ENCODE measurements at regions not wholly inside any gene's neighbourhood (a gene's known extent, or its start where the extent isn't known, plus 50 kb on each side); places are given as distances from the start of the nearest gene placed in this dataset.

DNA sequence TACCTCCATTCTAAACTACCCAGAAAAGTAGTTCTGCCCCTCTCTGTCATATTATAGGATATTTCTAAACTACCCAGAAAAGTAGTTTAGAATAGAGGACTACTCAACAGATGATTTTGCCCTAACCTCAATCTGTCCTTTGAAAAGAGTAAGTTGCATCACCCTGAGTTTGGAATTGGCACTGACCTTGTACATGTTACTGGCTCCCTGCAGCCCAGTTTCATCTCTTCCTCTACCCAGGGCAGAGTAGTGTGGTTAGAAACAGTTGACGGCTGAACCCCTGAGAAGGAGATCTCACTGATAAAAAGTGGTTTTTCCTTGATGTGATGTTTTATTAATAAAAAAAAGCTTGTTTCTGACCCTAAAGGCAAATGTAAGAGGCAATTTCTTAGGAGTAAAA, 340.5 kb upstream of the NECTIN3 start:
- no peak for DNase-seq

DNA sequence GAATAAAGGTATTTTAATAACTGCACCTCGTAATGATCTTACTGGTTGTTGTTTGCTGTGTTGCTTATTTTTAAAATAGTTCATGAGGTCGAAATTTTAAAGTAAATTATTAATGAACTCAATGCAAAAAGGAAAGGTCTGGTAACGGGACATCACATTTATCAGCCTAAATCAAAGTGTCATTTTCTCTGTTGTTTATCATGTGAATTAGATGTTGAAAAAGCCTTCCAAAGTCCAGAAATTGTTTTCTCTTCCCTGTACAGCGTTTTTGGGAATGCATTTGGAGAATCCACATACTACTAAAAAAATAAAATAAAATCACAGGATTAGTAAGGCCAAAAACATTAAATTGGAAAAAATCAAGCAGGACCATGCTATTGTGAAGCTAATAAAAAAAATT, 339.2 kb upstream of the NECTIN3 start:
- no peak for DNase-seq

DNA sequence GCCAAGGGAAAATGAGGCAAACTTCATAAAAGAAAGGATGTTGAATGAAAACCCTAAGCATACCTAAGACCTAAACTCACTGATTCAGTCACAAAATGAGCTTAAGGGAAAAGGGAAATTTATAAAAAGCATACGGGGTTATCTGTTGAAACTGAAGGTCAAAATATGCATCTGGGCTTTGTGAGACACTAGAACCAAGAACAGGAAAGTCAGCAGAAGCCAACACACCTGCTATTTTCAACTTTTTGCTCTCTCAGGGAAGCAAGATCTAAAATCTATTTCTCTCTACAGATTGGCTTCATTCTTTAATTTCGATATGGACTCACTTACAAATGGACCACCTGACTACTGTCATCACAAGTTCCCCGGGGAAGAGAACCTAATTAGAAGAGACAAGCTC, 338.6 kb upstream of the NECTIN3 start:
- no peak for DNase-seq

DNA sequence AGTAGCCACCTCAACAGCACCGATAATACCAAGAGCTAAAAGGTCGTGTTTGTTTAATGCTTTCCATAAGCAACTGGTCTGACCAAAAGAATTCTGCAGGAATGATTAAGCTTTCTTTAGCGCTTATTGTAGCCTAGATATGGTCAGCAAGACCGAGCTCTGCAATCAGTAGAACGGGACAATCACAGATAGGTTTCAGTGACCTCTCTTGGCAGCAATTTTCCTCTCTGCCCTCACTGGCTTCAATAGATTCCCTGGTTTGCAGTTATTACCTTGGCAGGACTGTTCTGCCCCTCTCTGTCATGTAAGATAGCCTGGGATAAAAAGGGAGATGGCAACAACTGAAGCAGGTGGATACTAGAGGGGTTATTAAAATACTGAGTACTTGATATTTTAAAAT, 337.1 kb upstream of the NECTIN3 start:
- no peak for DNase-seq

DNA sequence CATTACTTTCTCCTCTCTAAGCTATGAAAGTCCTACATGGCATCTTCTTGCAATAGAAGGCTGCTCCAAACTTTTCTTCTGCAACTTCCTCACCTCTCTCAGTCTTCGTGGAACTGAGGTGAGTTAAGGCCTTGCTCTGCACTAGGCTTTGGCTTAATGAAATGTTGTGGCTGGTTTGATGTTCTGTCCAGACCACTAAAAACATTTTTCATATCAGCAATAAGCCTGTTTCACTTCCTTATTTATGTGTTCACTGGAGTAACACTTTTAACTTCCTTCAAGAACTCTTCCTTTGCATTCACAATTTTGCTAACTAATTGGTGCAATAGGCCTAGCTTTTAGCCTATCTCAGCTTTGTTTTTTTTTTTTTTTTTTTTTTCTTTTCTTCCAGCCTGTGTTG, 335.3 kb upstream of the NECTIN3 start:
- no peak for DNase-seq

DNA sequence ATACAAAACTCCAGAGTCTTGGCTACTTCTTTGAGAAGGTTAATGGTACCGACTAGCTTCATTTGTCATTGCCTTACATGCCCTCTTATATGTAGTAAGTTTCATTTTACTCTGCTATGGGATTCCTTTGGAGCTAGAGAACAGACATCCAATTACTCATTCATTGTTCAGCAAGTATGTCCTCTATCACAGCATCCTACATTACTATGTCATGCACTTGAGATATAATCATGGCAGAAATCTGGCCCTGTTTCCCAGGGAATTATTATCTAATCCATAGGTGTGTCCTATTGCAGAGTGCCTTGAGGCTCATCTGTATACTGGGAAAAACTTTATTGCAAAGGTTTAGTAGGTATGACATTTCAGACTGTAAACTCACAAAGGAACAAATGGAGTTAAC, 333.1 kb upstream of the NECTIN3 start:
- DNase-seq, result no peak

DNA sequence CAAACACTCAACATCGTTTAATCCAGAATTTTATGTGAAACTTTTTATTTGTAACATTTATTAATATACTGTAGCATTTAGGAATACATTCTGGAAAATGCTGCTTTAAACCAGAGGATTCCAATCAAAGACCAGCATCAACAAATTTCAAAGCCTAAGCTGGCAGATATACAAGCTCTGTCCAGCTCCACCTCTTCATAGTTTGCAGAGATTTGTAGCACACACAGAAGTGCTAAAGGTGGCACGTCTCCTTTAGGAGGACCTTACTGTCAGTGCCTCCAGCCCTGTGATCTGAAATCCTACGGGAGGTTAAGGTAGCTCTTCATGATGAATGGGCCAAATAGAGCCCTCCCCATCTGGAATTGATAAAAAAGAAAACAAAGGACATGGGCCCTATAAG, 329.7 kb upstream of the NECTIN3 start:
- no peak for DNase-seq

DNA sequence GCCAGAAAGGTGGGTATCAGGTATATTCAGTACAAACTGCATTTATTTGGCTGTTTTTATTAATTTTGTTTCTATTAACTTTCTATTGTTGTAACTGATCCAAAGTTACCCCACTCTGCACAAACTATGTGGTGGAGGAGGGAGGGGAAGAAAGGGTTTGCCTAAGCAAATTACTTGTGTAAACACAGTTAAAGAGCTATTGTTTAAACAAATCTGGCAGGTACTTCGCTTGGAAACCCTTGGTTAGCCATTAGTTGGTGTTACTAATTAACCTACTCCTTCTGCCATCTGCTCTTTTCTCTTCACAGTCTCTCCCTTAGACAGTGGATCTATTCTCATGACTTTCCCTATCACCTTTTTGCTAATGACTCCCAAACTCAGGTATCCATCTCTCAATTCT, 328.4 kb upstream of the NECTIN3 start:
- no peak for DNase-seq

DNA sequence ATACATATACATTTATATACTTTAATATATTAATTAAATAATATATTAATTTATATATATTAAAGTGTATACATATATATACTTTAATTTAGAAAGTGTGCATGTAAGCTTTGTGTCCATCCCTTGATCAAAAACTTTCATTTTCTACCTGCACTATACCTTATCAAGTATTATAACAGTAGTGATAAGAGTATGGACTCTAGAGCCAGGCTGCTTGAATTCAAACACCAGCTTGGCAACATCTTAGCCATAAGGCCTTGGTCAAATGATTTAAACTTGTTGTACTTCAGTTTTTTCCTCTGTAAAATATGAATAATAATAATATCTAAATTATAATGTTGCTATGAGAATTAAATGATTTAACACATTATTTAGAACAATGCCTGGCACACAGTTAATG, 327.6 kb upstream of the NECTIN3 start:
- DNase-seq, result no peak

DNA sequence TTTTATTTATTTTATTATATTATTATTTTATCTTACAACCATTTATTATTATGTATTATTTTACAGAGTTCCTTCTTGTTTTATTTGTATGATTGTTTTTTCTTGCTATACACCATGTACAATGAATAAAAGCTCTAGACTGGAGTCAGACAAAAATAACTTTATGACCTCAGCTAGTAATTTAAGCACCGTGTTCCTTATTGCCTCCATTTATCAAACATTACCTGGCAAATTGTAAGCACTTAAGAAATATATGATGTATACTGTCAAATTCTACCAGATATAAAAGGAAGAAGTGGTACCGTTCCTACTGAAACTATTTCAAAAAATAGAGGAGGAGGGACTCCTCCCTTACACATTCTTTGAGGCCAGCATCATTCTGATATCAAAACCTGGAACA, 326.9 kb upstream of the NECTIN3 start:
- DNase-seq, result no peak

DNA sequence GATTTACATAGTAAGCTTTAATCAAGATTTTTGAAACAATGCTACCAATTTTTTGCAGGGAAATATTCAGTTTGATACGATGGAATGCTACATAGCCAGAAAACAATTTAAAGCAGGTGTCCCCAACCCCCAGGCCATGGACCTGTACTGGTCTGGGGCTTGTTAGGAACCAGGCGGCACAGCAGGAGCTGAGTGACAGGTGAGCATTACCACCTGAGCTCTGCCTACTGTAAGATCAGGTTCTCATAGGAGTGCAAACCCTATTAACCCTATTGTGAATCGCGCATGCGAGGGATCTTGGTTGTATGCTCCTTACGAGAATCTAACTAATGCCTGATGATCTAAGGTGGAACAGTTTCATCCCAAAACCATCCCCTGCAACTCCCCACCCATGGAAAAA, 322.6 kb upstream of the NECTIN3 start:
- no peak for DNase-seq

DNA sequence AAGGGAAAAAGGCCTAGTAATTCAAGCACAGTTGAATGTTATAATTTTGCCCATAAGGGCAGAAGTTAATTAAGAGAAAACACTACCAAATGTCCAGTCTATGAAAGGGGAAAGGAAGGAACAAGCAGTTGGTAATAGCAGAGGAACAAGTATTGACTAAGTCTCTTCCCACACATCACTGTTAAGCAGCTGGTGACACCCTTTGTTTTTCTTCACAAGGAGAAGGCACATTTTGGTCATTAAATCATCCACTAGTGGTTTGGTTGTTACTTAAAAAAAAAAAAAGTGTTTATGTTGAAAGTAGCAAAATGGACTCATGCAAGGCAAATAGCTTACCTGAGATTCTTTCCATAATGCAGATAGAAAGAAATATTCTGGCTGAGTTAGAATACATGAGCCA, 321.4 kb upstream of the NECTIN3 start:
- DNase-seq, result no peak

DNA sequence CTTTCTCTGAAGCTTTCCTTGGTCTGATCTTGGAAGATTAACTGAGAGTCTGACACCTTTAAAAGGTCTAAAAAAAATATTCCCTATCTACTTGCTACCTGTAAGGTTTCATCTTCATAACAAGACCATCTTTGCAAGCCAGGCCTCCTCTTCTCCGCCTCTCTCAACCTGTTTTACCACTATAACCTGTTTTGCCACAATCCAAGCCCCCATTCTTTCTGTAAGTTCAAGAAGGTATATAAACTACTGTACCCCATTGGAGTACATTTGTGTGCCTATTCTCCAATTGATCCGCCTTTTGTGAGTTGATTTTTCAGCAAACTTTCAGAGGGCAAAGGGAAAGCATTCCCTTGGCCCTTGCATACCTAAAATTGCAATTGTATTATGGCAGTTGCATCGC, 319.3 kb upstream of the NECTIN3 start:
- DNase-seq, result no peak

DNA sequence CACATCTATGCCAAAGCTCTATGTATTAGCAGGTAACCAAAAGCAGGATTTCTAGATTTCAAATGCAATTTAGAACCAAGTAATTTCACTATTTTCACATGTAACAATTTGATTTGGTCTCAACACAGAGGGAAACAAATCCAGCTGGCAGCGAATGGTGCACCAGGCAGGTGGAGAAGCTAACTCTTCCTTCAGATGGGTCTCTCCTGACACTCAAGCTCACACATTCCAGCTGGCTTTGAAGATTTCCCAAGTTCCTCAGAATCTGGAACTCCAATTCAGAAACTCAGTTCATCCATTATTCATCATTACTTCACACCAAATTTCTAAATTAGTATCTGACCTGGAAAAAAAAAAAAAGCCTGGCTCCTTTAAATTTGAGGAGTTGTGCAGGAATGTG, 318.1 kb upstream of the NECTIN3 start:
- no peak for DNase-seq

DNA sequence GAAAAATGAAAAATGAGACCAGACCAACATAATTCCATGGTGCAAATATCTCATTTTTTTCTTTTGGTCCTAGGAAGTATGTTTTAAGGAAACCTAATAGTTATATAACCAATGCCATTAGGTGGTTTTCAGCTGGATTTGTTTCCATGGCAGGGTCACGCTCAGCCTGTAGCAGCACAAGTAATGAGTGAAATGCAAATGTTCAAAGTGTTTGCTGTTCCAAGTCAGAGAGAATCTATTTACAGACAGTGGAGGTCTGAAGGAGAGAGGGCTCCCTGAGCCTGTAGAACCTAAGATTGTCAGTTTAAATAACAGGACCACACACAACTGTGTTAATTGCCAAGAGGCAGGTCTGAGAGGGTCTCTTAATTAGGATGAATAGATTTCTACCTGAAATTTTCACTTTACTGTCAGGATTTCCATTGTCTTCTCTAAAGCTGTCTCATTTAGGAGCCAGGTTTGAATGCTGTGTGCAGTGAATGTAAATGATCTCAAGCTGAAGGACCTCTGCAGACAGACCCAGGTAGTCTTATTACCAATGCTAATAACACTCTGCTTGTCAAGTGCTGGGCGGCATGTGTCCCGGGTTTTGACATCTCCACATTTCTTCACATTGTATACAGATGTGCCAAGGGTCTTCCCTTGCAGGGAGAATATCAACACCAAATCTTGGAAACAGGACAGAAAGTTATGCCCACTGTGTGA, 317.3 kb upstream of the NECTIN3 start:
- DNase-seq, result no peak

DNA sequence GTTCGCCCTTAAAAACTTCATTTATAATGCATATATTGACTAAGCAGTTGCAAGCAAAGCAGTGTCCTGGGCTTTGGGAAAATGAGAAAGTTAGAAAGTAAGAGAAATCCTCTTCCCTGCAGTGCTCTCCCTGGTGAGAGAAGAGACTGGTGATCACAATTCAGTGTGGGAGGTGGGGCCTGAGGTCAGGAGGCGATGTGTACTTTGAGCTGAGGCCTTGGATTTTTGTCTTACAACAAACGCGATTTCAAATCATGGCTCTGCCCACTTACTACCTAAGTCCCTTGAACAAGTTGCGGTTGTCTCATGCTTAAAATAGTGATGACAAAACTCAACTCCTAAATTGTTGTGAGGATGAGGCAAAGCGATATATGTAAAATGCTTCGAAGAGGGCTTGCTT, 316.3 kb upstream of the NECTIN3 start:
- DNase-seq, result no peak

DNA sequence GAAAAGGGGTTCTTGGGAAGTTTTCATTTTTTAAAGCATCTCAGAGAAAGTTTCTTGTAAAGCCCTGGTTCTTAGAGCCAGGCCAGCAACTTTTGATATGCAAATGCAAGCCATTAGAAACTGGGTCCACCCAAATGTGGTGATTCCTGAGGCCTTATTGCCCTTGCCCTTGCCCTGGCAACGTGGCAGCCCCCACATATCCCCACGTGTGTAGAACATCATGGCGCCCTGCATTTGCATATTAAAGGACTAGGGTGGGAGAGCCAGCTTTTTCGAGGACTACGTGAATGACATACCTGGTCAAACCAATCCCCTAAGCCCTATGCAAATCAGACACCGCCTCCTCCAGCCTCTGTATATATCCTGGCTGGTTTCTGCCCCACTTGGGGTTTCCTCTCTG, 314.9 kb upstream of the NECTIN3 start:
- no peak for DNase-seq

DNA sequence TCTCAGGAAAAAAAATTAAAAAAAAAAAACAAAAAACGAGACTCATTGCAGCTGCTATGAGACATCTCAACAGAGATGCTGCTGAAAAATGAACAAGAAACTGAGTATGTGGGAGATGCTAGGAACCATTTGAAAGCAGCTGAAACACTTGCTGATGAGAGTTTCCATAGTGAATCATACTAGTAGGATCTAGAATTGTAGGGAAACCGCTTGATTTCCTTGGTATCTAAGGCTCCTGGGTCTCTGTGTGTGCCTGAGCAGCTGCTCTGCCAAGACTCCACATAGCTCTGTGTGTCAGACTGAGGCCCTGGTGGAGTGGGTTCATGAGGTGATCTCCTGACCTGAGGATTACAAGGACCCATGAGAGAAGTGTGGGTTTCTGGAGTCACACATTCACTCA, 313.4 kb upstream of the NECTIN3 start:
- no peak for DNase-seq

DNA sequence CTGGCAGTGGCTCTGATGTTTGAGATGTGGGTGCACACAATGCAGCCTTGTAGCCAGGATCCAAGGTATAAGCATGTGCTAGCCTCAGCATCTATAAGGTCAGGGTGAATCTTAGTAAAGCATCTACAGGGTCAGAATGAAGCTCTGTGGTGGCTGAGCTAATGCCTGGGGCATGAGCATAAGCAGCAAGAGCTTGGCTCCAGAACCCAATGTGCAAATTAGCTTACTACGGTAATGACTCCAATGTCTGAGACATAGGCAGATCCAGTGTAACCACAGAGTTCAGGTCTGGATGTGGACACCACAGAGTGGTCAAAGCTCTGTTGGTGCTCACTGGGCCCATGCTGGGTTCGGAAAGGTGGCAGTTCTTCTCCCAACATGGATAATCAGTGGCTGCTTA, 304.5 kb upstream of the NECTIN3 start:
- DNase-seq, result no peak

DNA sequence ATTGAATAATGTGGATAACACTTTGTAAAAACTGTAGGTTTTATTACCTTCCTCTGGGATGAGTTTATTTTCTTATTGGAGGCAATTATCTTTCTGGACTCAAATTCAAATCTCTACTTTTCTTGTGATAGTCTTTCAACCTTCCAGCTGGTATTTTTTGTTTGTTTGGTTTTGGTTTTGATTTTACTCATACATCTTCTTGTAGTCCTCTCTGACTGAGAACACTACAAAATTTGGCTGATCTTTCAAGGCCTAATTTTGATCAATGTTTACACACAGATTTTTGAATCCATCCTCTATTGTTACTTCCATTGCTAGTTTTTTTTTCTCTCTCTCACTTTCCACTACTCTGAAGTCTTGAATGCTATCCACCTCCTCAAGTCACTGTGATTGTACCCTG, 303.8 kb upstream of the NECTIN3 start:
- no peak for DNase-seq

DNA sequence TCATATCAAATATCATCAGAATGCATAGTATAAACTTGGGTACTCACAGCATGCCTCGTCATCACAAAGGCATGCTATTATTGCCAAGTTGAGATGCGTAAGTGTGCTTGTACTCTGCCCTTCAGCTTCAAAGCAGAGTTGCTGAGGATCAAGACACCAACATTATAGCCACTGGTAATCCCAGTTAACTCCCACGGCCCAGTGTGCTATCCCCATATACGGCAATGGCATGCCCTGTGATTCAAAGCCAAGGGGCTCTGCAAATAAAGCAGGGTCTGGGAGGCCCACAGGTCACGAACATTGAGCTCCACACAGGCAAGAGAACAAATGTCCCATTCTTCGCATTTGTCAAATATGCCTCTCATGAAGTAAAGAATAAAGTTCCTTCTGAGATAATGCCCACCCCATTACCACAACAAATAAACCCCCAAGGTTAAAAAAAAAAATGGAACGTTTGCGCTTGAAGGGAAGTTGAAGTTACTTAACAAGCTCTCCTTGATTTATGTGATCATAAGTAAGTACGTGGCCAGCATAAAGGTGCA, 298.1 kb upstream of the NECTIN3 start:
- DNase-seq, result no peak

DNA sequence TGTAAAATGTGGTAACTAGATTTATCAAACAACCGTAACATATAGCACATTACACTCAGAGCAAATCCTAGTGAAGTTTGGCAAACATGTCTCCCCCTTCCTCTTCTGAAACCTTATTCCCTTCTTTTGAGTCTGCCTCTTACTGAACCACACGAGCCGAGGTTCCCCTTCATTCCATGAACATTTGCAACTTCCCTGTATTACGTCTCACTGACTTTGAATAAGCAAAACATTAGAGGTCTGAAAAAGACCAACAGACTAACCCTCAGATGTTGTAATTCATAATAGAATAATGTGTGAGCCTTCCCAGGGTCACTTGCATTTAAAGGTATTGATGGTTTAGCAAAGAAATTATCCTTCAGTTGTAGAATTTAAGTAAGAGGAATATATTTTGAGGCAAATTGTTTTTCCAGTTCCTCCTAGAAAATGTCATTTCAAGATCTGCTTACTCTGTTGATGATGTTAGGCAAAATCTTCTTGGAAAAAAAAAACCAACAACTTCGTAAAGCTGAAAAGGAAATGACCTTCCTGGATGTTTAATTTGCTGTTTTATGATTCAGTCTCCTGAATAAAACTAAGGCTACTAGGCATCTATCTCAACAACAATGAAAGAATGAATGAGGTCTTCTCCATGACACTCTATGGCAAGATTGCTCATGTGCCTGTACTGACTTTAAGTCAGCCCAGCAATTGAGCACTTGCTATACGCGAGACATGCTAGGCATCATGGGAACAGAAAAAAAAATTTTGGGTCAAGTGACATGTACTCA, 296.9 kb upstream of the NECTIN3 start:
- DNase-seq, result no peak

DNA sequence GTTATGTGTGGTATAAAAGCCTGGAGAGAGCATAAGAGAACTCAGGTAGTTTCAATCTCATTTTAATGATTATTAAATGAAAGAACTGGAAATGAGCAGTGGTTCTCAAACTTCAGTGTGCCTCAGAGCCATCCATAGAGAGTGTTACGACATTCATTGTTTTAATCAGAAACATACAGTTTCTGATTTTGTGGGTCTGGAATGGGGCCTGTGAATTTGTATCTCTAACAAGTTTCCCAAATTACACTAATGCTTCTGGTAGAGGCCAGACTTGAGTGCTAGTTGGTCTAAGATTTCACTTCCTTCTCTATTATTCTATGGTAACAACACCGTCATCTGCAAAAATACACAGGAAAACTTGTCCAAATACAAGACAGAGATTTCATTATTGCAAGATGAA, 292.0 kb upstream of the NECTIN3 start:
- DNase-seq, result no peak

DNA sequence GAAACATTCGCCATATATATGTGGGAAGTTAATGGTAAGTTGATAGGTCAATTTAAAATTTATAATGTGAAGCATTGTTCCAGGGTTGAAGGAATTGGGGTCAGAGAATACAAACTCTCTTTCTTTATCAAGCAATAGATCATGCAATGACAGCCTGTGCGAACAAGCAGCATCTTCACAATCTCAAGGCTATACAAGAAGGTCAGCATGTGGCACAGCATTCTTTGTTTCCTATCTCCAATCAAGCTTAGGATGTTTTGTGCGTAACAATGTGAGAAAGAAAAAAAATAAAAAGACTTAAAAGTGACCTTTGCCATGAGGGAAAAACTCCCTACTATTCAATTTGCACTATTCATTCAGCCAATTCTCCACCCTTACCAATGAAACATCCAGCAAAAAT, 288.1 kb upstream of the NECTIN3 start:
- DNase-seq, result no peak

DNA sequence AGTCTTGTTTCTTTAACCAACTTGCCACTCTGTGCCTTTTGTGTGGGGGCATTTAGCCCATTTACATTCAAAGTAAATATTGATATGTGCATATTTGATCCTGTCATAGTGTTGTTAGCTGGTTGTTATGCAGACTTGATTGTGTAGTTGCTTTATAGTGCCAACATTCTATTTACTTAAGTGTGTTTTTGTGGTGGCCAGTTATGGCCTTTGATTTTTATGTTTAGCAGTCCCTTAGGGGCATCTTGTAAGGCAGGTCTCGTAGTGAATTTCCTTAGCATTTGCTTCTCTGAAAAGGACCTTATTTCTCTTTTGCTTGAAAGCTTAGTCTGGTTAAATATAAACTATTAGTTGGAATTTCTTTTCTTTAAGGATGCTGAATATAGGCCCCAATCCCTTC, 282.8 kb upstream of the NECTIN3 start:
- no peak for DNase-seq
